T-helper 17 cell (primary cell): ENCODE measurements at regions not wholly inside any gene's neighbourhood (a gene's known extent, or its start where the extent isn't known, plus 50 kb on each side); places are given as distances from the start of the nearest gene placed in this dataset.

Source experiments
- ATAC-seq: fragments of 150-1000 bp; cut with Tn5 transposase; 2 replicates; pipeline ENCODE4 v1.10.0; 2021; ENCODE audit warnings: mild to moderate bottlenecking, moderate library complexity
- DNase-seq, 3 donors: peaks; one replicate each; pipeline versions ENCODE4 v3.0.0 to v3.0.0-alpha.2; 2020 to 2021
- H3K9me3 ChIP-seq: one replicate; pipeline ENCODE4 v1.7.0; 2013; ENCODE audit warnings: low read length, mild to moderate bottlenecking; ENCODE audit not compliant: control insufficient read depth, poor library complexity, severe bottlenecking
- H3K27ac Mint-ChIP-seq: one replicate; pipeline ENCODE4 v1.8.0; 2022; ENCODE audit warnings: mild to moderate bottlenecking, moderate library complexity, mixed read lengths
- H3K27me3 Mint-ChIP-seq: one replicate; pipeline ENCODE4 v1.8.0; 2022; ENCODE audit warnings: mixed read lengths
- H3K36me3 Mint-ChIP-seq: one replicate; pipeline ENCODE4 v1.8.0; 2022; ENCODE audit warnings: low read depth, mixed read lengths
- H3K4me1 Mint-ChIP-seq: one replicate; pipeline ENCODE4 v1.8.0; 2022; ENCODE audit warnings: mild to moderate bottlenecking, mixed read lengths
- H3K4me3 Mint-ChIP-seq: one replicate; pipeline ENCODE4 v1.8.0; 2022; ENCODE audit warnings: mild to moderate bottlenecking, moderate library complexity, mixed read lengths

- no peaks in the 10 kb centered on the region for H3K36me3 Mint-ChIP-seq
- DNase-seq = no peak
- H3K9me3 ChIP-seq = no peaks in the 10 kb centered on the region
- no peaks in the 10 kb centered on the region for H3K27me3 Mint-ChIP-seq
- no peak for ATAC-seq
- H3K27ac Mint-ChIP-seq = no peak overlapping the region
- no peaks in the 10 kb centered on the region for H3K4me1 Mint-ChIP-seq
- no peak overlapping the region for H3K4me3 Mint-ChIP-seq
These were observed 943.8 kb downstream of the NLGN4Y start for GRCh38 chrY:15468091-15468490.

- H3K36me3 Mint-ChIP-seq = no peaks in the 10 kb centered on the region
- H3K27ac Mint-ChIP-seq = no peak overlapping the region
- no peaks in the 10 kb centered on the region for H3K4me1 Mint-ChIP-seq
- DNase-seq = no peak
- no peaks in the 10 kb centered on the region for H3K27me3 Mint-ChIP-seq
- H3K9me3 ChIP-seq = no peaks in the 10 kb centered on the region
- no peak overlapping the region for H3K4me3 Mint-ChIP-seq
- ATAC-seq = no peak
These were observed 947.0 kb downstream of the NLGN4Y start for GRCh38 chrY:15471371-15471770.

GRCh38 chrY:15478348-15478963, 954.1 kb downstream of the NLGN4Y start:
- no peaks in the 10 kb centered on the region for H3K36me3 Mint-ChIP-seq
- no peak for DNase-seq
- no peaks in the 10 kb centered on the region for H3K9me3 ChIP-seq
- H3K27me3 Mint-ChIP-seq = no peaks in the 10 kb centered on the region
- no peak overlapping the region for H3K27ac Mint-ChIP-seq
- no peak for ATAC-seq
- H3K4me3 Mint-ChIP-seq = no peak overlapping the region
- no peaks in the 10 kb centered on the region for H3K4me1 Mint-ChIP-seq

- Mint-ChIP-seq H3K27me3 (peaks cover 9% of the 10 kb centered on the region), H3K36me3 (peaks cover 1% of the 10 kb centered on the region), H3K4me3 (no peak overlapping the region), H3K27ac (no peak overlapping the region), H3K4me1 (no peaks in the 10 kb centered on the region)
- DNase-seq (no peak), ATAC-seq (no peak)
- no peaks in the 10 kb centered on the region for H3K9me3 ChIP-seq
These were observed 976.2 kb downstream of the NLGN4Y start for GRCh38 chrY:15500536-15500935.

DNA sequence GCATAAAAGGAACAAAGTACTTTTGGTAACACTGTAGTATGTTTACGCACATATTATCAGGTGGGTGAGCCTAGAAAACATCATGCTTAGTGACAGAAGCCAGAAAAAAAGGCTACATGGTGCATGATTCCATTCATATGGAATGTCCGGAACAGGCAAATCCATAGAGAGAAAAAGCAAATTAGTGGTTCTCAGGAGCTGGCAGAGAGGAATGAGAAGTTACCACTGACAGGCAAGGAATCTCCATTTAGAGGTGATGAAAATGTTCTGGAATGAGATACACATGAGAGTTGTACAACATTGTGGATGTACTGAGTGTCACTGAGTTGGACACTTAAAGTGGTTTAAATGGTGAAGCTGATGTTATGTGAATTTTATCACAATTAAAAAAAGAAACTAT, 976.9 kb downstream of the NLGN4Y start:
- H3K9me3 ChIP-seq = no peaks in the 10 kb centered on the region
- peaks cover 12% of the 10 kb centered on the region for H3K27me3 Mint-ChIP-seq
- ATAC-seq (no peak), DNase-seq (no peak)
- H3K27ac Mint-ChIP-seq = no peak overlapping the region
- no peaks in the 10 kb centered on the region for H3K4me1 Mint-ChIP-seq
- H3K36me3 Mint-ChIP-seq = peaks cover 2% of the 10 kb centered on the region
- H3K4me3 Mint-ChIP-seq = no peak overlapping the region

GRCh38 chrY:15510288-15510687, 986.0 kb downstream of the NLGN4Y start:
- H3K4me3 Mint-ChIP-seq = no peak overlapping the region
- DNase-seq = no peak
- H3K9me3 ChIP-seq = no peaks in the 10 kb centered on the region
- no peaks in the 10 kb centered on the region for H3K4me1 Mint-ChIP-seq
- H3K36me3 Mint-ChIP-seq = peaks cover 2% of the 10 kb centered on the region
- H3K27ac Mint-ChIP-seq = no peak overlapping the region
- no peak for ATAC-seq
- H3K27me3 Mint-ChIP-seq = peaks cover 11% of the 10 kb centered on the region

DNA sequence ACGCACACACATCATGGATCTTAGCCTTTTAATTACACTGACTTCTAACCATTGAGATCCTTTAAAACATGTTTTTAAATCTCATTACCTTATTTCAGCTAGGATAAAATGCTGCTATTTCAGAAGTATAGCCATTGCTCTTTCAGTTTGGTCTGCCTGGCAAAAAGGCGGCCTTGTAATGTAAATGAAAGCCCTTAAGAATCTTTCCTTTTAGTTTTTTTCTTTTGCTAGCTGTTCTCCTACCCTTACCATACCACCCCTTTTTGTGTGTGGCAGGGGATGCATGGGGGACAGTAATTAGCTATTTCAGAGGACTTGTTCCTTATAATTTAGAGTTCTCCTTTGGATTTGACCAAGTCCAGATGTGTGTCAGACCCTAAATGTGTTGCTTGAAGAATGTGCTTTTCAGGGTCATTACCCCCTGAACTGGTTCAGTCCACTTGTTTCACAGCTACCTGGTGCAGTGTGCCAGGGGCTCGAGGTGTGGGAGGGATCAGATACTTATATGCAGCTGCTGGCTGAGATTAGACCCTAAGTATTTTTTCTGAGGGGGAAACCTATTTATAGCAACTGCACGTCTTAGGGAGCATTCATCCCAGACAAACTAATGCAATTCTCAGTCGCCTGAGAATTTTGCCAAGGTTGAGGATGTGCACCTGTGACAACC, 986.8 kb downstream of the NLGN4Y start:
- Mint-ChIP-seq H3K36me3 (no peaks in the 10 kb centered on the region), H3K4me3 (no peak overlapping the region), H3K27me3 (peaks cover 6% of the 10 kb centered on the region), H3K4me1 (no peaks in the 10 kb centered on the region), H3K27ac (no peak overlapping the region)
- no peaks in the 10 kb centered on the region for H3K9me3 ChIP-seq
- ATAC-seq (no peak), DNase-seq (no peak)

DNA sequence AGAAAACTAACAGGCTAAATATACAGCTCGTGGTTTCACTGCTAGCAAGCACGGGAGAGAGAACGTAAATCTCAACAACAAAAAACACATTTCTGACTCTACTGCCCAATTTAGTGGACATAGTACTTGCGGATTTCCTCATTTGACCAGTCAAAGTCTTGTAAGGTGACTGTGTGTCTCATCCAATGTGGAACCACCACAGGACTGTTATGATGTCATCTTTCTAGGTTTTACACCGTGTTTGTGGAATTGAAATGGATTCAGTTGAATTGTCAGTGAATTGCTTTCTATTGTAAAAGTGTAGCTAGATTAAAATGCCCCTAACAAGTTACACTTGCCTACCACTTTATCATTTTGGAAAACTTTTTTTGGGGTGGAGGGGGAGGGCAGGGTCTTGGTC, 1010.8 kb downstream of the NLGN4Y start:
- H3K4me3 Mint-ChIP-seq = no peak overlapping the region
- no peaks in the 10 kb centered on the region for H3K9me3 ChIP-seq
- DNase-seq = no peak
- no peak overlapping the region for H3K27ac Mint-ChIP-seq
- ATAC-seq = no peak
- H3K27me3 Mint-ChIP-seq = peaks cover 7% of the 10 kb centered on the region
- H3K4me1 Mint-ChIP-seq = no peaks in the 10 kb centered on the region
- no peaks in the 10 kb centered on the region for H3K36me3 Mint-ChIP-seq

GRCh38 chrY:15535784-15536511, 1011.6 kb downstream of the NLGN4Y start:
- Mint-ChIP-seq H3K4me3 (no peak overlapping the region), H3K4me1 (no peaks in the 10 kb centered on the region), H3K27ac (no peak overlapping the region), H3K27me3 (peaks cover 7% of the 10 kb centered on the region), H3K36me3 (no peaks in the 10 kb centered on the region)
- H3K9me3 ChIP-seq = no peaks in the 10 kb centered on the region
- ATAC-seq (no peak), DNase-seq (no peak)

GRCh38 chrY:15540516-15540915, 1016.2 kb downstream of the NLGN4Y start:
- Mint-ChIP-seq H3K27me3 (peaks cover 6% of the 10 kb centered on the region), H3K27ac (no peak overlapping the region), H3K36me3 (no peaks in the 10 kb centered on the region), H3K4me1 (no peaks in the 10 kb centered on the region), H3K4me3 (no peak overlapping the region)
- no peak for ATAC-seq
- DNase-seq = no peak
- H3K9me3 ChIP-seq = no peaks in the 10 kb centered on the region

DNA sequence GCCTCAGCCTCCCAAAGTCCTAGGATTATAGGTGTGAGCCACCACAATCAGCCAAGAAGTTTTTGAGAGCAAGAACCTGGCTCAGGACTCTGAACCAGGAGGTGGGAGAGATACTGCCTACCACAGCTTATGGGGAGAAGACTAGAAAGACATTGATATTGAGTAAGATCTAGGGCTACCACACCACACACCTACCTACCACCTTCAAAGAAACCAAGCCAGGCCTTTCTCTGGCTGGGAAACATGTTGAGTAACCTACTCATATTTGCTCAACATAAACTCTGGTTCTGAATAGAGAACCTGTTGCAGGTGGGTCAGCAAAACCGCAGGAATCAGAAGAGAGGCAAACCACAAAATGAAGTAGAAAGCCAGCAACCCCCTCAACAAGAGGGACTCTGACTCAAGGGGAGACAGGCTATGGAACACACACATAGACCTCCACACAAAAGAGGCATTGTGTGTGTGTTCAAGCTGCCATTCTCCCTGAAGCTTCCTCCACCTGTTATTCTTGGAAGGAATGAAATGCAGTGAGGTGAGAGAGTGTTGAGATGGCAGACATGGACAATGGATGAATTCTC, 1021.9 kb downstream of the NLGN4Y start:
- no peak overlapping the region for H3K27ac Mint-ChIP-seq
- no peak for ATAC-seq
- no peaks in the 10 kb centered on the region for H3K27me3 Mint-ChIP-seq
- no peaks in the 10 kb centered on the region for H3K9me3 ChIP-seq
- H3K36me3 Mint-ChIP-seq = no peaks in the 10 kb centered on the region
- H3K4me3 Mint-ChIP-seq = no peak overlapping the region
- no peaks in the 10 kb centered on the region for H3K4me1 Mint-ChIP-seq
- no peak for DNase-seq

DNA sequence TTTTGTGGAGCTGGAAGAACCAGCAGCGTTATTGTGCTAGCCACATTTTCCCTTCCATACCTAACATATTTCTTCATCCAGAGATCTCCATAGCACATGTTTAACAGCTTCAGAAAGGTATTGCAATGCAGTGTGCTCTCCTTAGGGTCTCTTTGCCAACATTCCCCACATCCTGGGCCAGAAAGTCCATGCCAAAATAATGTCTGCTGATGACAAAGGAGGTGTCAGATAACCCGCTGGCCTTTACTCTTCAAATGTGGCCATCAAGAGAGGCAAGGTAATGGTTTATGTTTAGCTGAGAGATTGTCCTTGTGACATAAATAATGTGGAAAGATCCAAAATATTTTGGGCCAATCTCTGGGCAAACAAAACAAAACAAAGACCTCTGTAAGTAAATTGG, 1027.7 kb downstream of the NLGN4Y start:
- Mint-ChIP-seq H3K4me1 (no peaks in the 10 kb centered on the region), H3K36me3 (no peaks in the 10 kb centered on the region), H3K27me3 (no peaks in the 10 kb centered on the region), H3K4me3 (no peak overlapping the region), H3K27ac (no peak overlapping the region)
- ATAC-seq (no peak), DNase-seq (no peak)
- H3K9me3 ChIP-seq = no peaks in the 10 kb centered on the region

DNA sequence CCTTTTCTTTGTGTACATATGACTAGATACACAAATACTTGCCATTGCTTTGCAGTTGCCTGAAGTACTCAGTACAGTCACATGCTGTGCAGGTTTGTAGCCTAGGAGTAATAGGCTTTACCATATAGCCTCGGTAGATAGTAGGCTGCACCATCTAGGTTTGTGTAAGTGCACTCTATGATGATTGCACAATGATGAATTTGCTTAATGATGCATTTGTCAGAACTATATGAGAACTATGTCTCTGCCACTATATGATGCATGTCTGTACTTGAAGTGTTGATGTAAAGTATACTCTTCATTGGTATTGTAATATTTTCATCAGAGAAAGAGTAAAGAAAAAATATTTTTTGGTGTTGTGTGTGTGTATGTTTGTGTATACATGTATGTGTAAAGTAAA, 1030.7 kb downstream of the NLGN4Y start:
- Mint-ChIP-seq H3K27ac (no peak overlapping the region), H3K4me3 (no peak overlapping the region), H3K36me3 (no peaks in the 10 kb centered on the region), H3K27me3 (no peaks in the 10 kb centered on the region), H3K4me1 (no peaks in the 10 kb centered on the region)
- no peak for DNase-seq
- no peak for ATAC-seq
- no peaks in the 10 kb centered on the region for H3K9me3 ChIP-seq
